ENCODE measurements at regions not wholly inside any gene's neighbourhood (a gene's known extent, or its start where the extent isn't known, plus 50 kb on each side); places are given as distances from the start of the nearest gene placed in this dataset.

GRCh38 chr3:44011680-44012079 is 230.0 kb upstream of the TOPAZ1 start:
- no peak for DNase-seq (ENCODE audit: low spot score)
- ChIA-PET CTCF (no interaction called here), POLR2A (ENCODE audit: low non-redundant PET) (no interaction called here)
- H3K27ac ChIP-seq: no peak overlapping the region
- TF ChIP-seq CTCF (conservative IDR thresholded peaks at IDR 0.05; ENCODE audit: low read depth): no peak

GRCh38 chr3:44012160-44012899 is 229.4 kb upstream of the TOPAZ1 start:
- DNase-seq (ENCODE audit: low spot score): no peak
- TF ChIP-seq CTCF (conservative IDR thresholded peaks at IDR 0.05; ENCODE audit: low read depth): no peak
- H3K27ac ChIP-seq: no peak overlapping the region
- ChIA-PET POLR2A (ENCODE audit: low non-redundant PET) (no interaction called here), CTCF (no interaction called here)

GRCh38 chr3:44013967-44014366 is 227.7 kb upstream of the TOPAZ1 start:
- DNase-seq (ENCODE audit: low spot score): no peak
- TF ChIP-seq CTCF (conservative IDR thresholded peaks at IDR 0.05; ENCODE audit: low read depth): no peak
- H3K27ac ChIP-seq: no peak overlapping the region
- CTCF ChIA-PET: no interaction called here
- POLR2A ChIA-PET (ENCODE audit: low non-redundant PET): no interaction called here

- H3K27ac ChIP-seq: no peak overlapping the region
- ChIA-PET POLR2A (ENCODE audit: low non-redundant PET) (no interaction called here), CTCF (no interaction called here)
- TF ChIP-seq CTCF (conservative IDR thresholded peaks at IDR 0.05; ENCODE audit: low read depth): no peak
- DNase-seq (ENCODE audit: low spot score): no peak
Measured at GRCh38 chr3:44015170-44015569, 226.5 kb upstream of the TOPAZ1 start.

- ChIA-PET CTCF (no interaction called here), POLR2A (ENCODE audit: low non-redundant PET) (no interaction called here)
- H3K27ac ChIP-seq: no peak overlapping the region
- TF ChIP-seq CTCF (conservative IDR thresholded peaks at IDR 0.05; ENCODE audit: low read depth): no peak
- no peak for DNase-seq (ENCODE audit: low spot score)
Measured at GRCh38 chr3:44016818-44017217, 224.9 kb upstream of the TOPAZ1 start.

GRCh38 chr3:44018926-44019325 is 222.8 kb upstream of the TOPAZ1 start:
- CTCF ChIA-PET: no interaction called here
- no peak overlapping the region for H3K27ac ChIP-seq
- POLR2A ChIA-PET (ENCODE audit: low non-redundant PET): no interaction called here
- no peak for TF ChIP-seq CTCF (conservative IDR thresholded peaks at IDR 0.05; ENCODE audit: low read depth)
- no peak for DNase-seq (ENCODE audit: low spot score)

Data from RWPE1 (cell line).